Inferior parietal cortex (tissue), 1 donor: ENCODE measurements at regions not wholly inside any gene's neighbourhood (a gene's known extent, or its start where the extent isn't known, plus 50 kb on each side); places are given as distances from the start of the nearest gene placed in this dataset.
"Not testable (repeated sequence)": the region's sequence is repeated elsewhere in the genome, so short reads cannot be mapped to it uniquely, and the experiment has no call there.

ENCODE experiments used
- DNase-seq: peaks from one replicate; pipeline ENCODE4 v3.0.0-alpha.2; 2016; ENCODE audit errors: extremely low spot score

DNA sequence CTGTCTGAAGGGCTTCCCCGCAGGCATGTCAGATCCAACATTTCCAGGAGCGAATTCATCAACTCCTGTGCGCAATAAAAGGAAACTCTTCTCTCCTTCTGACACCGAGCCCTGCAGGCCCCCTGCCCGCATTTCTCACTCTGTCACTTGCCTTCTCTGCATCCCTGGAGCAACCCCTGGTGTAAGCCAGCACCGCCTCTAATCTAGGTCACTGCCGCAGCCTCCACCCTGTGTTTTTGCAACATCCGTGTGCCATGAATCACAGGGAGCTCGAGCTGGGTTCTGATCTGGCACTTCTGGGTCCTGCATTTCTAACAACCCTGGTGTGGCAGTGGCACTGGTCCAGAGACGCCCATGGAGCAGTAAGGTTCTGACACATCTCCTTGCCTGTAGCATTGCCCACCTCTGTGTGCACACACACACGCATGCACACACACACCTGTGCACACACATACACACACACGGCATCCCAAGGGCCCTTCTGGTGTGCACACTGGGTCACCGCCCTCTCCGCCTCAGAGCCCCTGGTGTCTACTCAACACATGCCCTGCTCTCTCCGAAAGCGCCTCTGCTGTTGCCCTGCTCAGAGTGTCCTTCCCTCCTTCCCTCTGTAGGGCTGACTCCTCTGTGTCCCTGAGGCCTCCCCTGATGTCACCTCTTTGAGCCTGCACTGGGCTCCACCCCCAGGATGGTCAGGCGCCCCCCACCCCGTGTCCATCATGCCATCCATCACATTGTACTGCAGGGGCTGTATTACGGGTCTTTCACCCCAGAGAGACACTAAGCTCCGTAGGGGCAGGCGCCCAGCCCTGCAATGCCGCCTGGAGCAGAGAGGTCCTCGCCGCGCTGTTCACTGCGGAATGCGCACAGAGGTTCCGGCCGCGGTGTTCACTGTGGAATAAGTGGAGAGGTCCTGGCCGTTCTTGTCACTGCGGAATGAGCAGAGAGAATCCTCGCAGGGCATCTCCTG, 111.4 kb upstream of the SFSWAP start:
- no peak for DNase-seq

DNA sequence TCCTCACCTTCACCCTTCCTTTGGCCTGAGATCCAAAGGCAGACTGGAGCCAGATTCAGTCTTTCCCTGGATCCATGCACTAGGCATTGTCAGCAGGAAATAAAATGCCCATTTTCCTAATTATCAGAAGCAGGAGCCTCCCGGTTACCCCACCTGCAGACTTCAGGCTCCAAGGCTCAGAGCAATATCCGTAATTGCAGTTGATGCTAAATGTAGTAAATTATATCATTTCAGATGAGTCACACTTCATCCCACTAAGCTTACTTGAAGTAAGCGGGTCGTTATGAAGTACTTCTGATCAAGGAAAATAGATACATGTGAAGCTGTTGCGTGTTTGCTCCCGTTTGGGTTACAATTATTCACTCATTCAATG, 110.7 kb upstream of the SFSWAP start:
- DNase-seq, result no peak

DNA sequence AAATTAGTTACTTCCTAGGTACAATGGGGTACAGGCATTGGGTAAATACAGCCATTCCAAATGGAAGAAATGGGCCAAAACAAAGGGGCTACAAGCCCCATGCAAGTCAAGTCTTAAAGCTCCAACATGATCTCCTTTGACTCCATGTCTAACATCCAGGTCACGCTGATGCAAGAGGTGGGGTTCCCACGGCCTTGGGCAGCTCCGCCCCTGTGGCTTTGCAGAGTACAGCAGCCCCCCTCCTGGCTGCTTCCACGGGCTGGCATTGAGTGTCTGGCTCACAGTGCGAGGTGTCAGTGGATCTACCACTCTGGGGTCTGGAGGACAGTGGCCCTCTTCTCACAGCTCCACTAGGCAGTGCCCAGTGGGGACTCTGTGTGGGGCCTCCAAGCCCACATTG, 109.4 kb upstream of the SFSWAP start:
- not testable (repeated sequence) for DNase-seq

DNA sequence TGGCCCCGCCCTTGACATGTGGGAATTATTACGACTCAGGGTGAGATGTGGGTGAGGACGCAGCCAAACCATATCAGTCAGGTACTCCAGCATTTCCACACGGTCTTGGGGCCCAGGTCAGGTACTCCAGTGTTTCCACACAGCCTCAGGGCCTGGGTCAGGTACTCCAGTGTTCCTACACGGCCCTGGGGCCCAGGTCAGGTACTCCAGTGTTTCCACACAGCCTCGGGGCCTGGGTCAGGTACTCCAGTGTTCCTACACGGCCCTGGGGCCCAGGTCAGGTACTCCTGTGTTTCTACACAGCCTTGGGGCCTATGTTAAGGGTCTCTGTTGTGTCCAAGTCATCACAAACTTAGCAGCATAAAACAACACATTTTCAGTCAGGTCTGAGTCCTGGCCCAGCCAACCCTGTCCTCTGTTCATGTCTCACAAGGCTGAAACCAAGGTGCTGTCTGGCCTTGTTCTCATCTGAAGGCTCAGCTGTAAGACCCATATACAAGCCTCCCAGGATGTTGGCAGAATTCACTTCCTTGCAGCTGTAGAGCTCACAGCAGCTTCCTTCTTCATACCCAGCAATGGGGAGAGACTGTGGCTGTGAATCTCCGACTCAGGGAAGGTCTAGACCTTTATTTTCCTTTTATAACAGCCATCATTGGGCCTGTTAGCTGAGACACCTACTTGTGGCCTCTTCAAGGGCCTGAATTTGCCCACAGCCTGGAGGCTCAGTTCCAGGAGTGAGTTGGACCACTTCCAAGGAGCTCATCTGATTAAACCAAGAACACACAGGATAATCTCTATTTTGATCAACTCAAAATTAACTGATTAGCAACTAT, 107.6 kb upstream of the SFSWAP start:
- DNase-seq, result no peak

DNA sequence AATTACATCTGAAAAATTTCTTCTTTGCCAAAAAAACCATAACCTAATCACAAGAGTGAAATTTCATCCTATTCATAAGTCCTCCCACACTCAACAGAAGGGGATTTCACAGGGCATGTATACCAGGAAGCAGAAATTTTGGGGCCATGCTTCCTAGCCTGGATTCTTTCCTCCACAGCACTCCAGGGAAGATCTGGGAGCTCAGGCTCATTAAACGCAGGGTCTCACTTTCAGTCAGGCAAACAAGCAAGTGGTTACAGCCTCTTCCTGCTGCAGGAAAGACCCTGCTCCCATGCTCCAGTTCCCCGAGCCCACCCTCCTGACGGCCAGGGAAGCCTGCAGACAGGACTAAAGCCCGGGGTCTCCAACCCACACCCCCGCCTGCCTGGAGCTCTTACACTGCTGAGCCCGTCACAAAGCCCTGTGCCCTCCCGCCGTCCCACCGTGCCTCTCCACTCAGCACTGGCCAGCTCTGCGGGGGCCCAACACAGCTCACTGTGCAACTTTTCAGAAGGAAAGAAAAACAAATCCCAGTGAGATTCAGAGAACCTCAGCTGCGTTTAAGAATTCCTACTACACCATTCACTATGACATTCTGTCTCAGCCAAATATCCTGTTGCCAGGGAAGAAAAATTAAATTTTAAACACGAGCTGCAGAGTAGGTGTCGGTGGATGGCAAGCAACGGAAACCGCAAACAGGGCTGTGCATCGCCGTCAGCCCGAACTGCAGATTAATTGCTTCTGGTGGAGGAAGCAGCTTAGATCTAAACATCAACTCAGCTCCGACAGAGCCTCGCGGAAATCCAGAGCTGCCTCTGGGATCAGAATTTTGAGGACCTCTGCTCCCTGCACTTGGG, 106.7 kb upstream of the SFSWAP start:
- no peak for DNase-seq

DNA sequence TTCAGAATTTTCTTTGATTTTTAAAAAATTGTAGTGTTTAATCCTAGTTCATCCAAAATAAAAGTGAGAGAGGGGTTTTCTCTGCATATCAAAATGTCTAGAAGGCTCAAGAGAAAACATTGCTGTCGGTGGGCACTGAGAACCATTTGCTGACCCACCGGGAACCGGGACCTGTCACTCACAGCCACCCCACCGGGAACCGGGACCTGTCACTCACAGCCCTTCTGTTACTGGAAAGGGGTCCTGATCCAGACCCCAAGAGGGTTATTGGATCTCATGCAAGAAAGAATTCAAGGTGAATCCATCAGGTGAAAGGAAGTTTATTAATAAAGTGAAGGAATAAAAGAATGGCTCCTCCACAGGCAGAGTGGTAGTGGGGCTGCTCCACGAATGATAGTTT, 106.0 kb upstream of the SFSWAP start:
- DNase-seq, result no peak

DNA sequence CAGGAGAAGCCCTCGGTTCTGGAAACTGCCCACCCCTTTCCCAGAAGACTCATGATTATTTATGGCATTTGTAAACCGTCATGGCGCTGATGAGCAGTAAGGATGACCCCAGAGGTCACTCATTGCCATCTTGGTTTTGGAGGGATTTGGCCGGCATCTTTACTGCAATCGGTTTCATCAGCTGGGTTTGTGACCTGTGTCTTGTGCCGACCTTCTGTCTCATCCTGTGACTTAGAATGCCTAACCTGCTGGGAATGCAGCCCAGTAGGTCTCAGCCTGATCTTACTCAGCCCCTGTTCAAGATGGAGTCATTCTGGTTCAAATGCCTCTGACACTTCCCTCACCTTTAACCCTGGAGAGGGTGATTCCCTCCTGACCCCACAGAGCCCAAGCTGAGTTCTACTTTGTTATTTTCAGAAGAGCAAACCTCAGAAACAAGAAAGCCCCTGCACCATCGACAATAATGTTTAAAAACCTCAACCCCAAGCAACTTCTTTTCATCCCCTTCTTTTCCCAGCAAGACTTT, 105.5 kb upstream of the SFSWAP start:
- no peak for DNase-seq

DNA sequence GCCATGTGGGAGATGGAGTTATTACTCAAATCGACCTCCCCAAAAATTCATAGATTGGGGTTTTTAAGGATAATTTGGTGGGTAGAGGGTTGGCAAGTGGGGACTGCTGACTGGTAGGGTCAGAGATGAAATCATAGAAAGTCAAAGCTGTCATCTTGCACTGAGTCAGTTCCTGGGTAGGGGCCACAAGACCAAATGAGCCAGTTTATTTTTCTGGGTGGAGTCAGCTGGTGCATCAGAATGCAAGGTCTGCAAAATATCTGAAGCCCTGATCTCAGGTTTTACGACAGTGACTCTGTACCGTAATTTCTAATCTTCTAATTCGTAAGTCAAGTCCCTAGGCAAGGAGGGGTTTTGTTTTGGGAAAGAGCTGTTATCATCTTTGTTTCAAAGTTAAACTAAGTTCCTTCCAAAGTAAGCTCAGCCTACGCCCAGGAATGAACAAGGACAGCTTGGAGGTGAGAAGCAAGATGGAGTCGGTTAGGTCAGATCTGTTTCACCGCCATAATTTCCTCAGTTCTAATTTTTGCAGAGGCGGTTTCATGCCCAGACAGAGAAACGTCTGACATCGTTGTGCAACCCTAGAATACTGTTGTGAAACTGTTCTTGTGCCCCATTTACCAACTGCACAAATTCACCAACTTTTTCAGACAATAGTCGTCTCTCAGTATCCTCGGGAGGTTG, 104.5 kb upstream of the SFSWAP start:
- DNase-seq, result no peak

DNA sequence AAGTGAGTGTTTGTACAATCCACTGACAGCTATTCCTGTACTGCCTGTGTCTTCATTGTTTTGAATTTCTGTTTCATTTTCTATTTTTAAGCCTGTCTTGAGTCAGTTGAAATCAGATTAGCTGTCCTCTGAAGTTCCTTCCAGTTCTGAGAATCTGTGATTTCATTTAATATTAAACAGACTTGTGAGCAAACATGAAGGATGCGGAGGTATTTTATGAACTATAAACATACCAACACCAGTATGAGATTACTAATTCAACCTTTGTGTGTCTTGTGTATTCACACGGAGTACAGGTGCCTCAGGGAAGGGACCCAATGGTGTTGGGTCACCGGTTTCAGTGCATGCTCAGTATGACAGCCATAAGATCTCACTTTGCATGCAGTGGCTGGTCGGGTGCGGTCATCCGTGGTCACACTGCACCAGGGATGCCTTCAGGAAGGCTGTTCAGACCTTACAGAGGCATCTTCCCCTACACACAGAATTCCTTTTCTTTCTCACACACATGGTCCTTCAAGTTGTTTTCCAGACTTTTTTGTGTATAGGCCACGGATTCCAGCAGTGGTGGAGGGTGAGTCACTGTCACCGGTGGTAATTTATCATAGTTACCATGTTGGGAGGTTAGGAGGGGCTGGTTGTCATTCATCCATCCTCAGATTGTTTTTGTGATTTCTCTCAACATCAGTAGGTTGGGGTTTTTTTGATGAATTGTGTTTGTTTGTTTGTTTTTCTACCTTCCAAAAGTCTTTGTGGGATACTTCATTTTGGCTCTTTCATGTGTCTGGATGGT, 103.0 kb upstream of the SFSWAP start:
- no peak for DNase-seq

DNA sequence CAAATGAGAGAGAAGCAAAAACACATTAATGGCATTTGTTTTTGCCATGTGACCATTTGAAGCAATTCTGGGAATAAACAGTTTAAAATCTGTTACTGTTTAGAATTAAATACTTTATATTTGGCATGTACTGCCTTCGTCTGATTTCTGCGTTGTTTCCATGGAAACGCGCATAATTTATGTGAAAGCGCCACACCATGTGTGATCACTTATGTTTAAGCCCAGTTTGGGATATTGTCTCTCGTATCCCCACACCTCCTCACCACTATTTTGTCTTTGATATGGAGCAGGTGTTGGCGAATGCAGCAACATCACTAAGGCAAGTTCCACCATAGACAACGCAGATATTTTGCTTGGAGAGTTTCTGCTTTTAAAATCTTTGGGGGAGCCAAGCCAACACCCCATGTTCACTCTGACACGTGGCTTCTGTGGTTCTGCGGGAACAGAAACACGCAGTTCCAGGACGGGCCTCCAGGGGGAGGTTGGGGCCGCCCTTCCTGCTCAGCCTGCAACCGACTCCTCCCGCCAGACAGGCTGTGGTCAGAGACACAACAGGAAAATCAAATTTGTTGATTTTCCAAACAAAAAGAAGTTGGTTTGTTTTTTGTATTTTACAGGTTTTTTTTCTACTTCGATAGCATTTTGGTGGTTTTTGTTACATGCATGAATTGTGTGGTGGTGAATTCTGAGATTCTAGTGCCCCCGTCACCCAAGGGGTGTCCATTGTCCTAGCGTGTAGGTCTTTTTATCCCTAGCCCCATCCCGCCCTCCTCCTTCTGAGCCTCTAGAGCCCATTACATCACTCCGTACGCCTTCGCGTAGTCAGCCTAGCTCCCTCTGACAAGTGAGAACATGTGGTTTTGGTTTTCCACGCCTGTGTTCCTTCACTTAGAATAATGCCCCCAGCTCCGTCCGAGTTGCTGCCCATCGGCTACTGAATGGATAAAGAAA, 101.9 kb upstream of the SFSWAP start:
- peak; percentile 81 for DNase-seq

DNA sequence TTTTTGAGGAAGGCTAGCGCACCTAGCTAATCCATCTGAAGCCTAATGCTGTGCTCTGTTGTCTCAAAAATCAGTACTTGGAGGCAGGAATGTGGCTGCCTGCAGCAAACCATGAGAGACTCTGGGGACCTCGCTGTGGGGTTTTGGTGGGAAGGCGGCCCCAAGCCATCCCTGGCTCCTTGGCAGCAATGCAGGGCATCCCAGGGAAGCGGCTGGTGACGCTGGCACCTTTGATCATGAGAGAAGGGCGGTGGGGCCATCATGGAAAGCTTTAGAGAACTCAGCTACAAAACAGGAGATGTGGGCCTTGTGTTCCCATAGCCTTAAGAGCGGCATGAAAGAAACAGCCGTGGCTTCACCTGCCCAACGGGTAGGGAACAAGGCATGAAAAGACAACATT, 101.1 kb upstream of the SFSWAP start:
- DNase-seq, result no peak

DNA sequence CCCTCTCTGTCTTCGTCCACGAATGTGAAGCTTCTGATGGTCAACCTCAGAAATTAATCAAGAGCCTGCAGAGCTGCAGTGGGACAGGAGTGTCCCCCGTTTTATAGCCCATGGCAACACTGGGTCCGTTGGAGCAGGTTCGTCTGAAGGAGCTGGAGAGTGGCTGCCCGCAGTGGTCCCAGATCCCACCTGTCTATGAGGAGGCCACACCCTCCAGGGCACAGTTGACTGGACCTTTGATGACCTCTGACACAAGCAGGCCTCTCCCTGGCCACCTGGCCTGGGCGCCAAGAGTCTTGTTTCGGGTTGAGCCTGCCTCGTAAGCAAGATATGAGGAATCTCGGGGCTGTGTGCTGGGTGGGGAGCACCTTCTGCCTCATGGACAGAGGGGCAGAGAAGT, 100.7 kb upstream of the SFSWAP start:
- no peak for DNase-seq

DNA sequence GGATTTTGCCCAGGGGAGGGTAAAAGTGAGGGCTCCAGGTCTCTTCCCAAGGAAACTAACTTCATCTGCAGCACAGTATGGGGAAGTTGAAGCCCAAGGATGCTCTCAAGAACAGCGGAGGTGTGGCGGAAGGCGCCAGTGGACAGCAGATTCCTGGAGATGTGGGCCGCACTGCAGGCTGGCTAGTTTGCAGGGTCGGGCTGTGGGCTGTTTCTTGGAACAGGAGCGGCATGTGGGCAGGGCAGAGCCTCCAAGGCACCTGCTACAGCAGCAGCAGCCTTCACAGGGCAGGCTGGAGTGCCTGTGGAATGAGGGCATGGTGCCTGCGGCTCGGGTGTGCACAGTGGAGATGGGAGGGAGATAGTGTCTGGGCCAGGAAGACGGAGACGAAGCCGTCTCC, 100.0 kb upstream of the SFSWAP start:
- no peak for DNase-seq

DNA sequence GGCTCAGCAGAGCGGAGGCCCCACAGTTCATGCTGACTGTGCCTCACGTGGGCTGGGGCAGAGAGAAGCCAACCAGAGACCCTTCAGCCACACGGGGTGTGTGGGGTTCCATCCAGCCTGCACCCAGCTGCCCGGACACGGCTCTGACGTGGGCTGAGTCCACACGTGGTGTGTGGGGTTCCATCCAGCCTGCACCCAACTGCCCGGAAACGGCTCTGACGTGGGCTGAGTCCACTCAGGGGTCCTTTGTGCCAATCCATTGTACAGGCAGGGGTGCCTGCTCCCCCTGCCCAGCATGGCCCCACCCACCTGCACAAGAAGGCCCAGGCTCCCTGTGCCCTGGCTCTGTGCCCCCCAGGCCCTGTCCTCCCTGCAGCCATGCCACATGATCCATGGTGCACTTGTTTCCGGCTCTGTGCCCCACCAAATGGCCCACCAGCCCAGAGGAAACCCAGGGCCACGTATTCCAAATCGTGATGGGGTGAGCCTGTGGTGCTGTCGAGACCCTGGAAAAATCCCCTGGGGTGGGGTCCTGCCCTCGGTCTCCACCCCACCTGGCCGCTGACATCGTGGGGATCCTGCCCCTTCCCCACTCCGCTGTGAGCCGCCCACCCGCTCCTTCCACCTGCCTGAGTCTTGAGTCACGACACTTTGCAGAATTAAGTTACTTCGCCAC, 99.3 kb upstream of the SFSWAP start:
- no peak for DNase-seq

DNA sequence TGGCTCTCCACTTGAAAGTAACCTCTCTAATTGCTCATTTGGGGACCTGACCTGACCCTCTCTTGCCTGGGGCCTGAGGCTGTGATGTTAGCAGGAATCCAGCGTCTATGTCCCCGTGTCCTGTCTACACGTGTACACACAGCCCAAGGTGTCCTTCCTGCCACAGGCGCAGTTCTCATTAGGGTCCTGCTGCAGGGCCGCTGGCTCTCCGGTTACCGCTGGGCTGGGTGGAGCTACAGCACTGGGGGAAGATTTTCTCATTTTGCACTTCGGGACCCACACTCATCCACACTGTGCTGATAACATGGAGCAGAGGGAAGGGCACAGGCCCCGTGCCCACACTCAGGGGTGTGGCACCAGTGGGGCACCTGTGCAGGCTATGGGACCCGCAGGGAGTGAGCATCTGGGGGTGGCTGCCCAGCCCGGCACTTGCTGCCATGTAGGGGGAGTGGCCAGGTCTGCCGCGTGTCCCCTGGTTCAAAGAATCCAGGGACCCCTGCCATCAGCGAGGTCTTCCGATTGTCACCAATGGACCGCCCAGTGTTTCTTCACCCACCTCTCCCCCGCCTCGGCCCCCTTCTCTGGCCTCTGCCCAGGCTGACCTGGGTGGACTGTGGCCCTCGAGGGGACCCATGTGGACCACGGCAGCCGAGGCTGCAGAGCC, 98.7 kb upstream of the SFSWAP start:
- no peak for DNase-seq

DNA sequence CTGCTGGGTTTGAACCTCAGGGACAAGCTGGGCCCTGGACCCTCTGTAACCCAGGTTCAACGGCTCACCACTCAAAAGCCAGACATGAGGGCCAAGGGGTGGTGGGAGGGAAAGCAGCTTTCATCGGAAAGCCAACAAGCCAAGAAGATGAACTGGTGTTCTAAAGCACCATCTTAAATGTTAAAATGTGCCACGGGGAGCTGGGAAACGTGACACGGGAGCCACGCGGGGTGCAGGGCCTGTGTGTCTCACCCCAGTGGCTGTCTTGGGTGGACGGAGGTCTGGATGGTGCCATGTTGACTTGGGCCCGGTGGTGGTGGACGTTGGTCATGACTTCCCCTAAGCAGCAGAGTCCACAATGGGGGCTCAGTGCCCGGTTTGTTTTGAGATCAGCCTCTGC, 97.7 kb upstream of the SFSWAP start:
- no peak for DNase-seq

DNA sequence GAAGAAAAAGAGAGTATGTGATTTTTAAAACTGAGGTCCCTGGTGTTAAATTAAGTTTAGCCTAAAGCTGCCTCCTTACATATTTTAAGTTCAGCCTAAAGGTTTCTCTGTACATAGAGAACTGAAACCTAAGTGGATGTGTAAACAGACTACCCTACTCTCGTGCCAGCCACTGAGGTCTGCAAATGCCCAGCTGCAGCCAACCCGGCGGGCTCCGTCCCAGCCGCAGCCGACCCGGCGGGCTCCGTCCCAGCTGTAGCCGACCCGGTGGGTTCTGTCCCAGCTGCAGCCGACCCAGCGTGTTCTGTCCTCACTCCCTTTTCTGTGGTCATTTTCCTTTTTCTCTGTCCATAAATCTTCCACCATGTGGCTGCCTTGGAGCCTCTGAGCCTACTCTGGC, 97.2 kb upstream of the SFSWAP start:
- DNase-seq, result no peak
